ENCODE measurements at regions not wholly inside any gene's neighbourhood (a gene's known extent, or its start where the extent isn't known, plus 50 kb on each side); places are given as distances from the start of the nearest gene placed in this dataset.

DNA sequence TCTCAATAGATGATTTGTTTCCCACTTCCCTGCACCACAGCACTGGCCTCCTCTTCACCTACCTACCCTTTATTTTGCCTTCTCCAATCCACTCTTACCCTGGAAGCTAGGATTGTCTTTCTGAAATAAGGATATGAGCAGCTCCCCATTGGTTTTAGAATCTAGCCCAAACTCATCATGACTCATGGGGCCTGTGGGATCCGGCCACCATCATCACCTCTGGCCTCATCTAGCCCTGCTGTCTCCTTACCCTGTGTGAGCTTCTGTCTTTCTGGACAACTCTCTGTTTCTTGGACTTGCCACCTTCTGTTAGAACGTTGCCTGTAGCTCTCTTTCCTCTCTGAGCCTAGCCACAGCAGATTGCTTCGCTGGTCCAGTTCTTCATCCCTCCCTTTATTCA lies 277.1 kb downstream of the PAX1 start (continued):
- TF ChIP-seq, protein P1, sequence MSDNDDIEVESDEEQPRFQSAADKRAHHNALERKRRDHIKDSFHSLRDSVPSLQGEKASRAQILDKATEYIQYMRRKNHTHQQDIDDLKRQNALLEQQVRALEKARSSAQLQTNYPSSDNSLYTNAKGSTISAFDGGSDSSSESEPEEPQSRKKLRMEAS (IDR thresholded peaks at IDR 0.05), result no peak
- no peak for TF ChIP-seq TEAD4 (IDR thresholded peaks at IDR 0.05; ENCODE audit: low read depth, low read length)
- no peak for TF ChIP-seq CBX8 (IDR thresholded peaks at IDR 0.05; ENCODE audit: borderline replicate concordance, low read depth, low read length)

Measured in H1 (cell line).